H1 (cell line): ENCODE measurements at regions not wholly inside any gene's neighbourhood (a gene's known extent, or its start where the extent isn't known, plus 50 kb on each side); places are given as distances from the start of the nearest gene placed in this dataset.

Experiments
- CTCF ChIA-PET: fragments of 300-600 bp; sonication (Branson Sonifier 250); formaldehyde crosslinking; loops from one replicate; lab custom pipeline; 2021; ENCODE audit not compliant: partially characterized antibody; lab: Charles Lee
- POLR2A ChIA-PET: fragments of 300-600 bp; sonication (Branson Sonifier 250); formaldehyde crosslinking; loops from one replicate; lab custom pipeline; 2021; ENCODE audit warnings: inconsistent platforms; ENCODE audit not compliant: partially characterized antibody; lab: Charles Lee
- DNase-seq, 2 experiments: peaks; one replicate each; pipeline versions ENCODE4 v3.0.0 to v3.0.0-alpha.2; 2010 to 2022; ENCODE audit warnings: low spot score in 2 of 2, low read depth in 1 of 2, mixed read lengths in 1 of 2
- FAIRE-seq: peaks from 2 replicates; lab custom pipeline; 2011; peaks lifted over from hg19 to GRCh38; lab: Jason Lieb, UNC
- H2AFZ ChIP-seq: 2 replicates; pipeline ENCODE4 v1.8.1; 2012; ENCODE audit warnings: low read length, inconsistent platforms
- H2AK5ac ChIP-seq: 2 replicates; pipeline ENCODE4 v1.6.1; 2013; ENCODE audit warnings: low read depth, low read length
- H2BK120ac ChIP-seq: replicated peaks from 2 replicates; pipeline ENCODE3; 2013; ENCODE audit warnings: low read depth, low read length, inconsistent platforms
- H2BK12ac ChIP-seq: 2 replicates; pipeline ENCODE4 v1.6.1; 2013; ENCODE audit warnings: low read depth, low read length
- H2BK15ac ChIP-seq: 2 replicates; pipeline ENCODE4 v1.6.1; 2013; ENCODE audit warnings: low read length
- H2BK20ac ChIP-seq: 2 replicates; pipeline ENCODE4 v1.6.1; 2013; ENCODE audit warnings: low read length
- H2BK5ac ChIP-seq: 2 replicates; pipeline ENCODE4 v1.6.1; 2013; ENCODE audit warnings: low read depth, low read length
- H3K14ac ChIP-seq: 2 replicates; pipeline ENCODE4 v1.6.1; 2013; ENCODE audit warnings: inconsistent platforms; ENCODE audit not compliant: insufficient read length
- H3K18ac ChIP-seq: 2 replicates; pipeline ENCODE4 v1.6.1; 2013; ENCODE audit warnings: low read length; ENCODE audit errors: extremely low read depth
- H3K23ac ChIP-seq: 2 replicates; pipeline ENCODE4 v1.6.1; 2013; ENCODE audit warnings: inconsistent platforms; ENCODE audit not compliant: insufficient read length
- H3K23me2 ChIP-seq: 2 replicates; pipeline ENCODE4 v1.6.1; 2013; ENCODE audit warnings: low read depth, low read length
- H3K27ac ChIP-seq: 2 replicates; pipeline ENCODE4 v1.6.1; 2011; ENCODE audit warnings: low read depth, low read length, inconsistent platforms
- H3K27me3 ChIP-seq, 4 experiments: replicated peaks in 1 of 4; 1 replicate in 1 of 4; 2 replicates in 3 of 4; pipeline versions ENCODE4 v1.6.1 to v1.8.1; 2011 to 2013; ENCODE audit warnings: low read length in 3 of 4, mild to moderate bottlenecking in 3 of 4, inconsistent platforms in 2 of 4, mixed read lengths in 2 of 4, moderate library complexity in 1 of 4; ENCODE audit not compliant: control insufficient read depth in 3 of 4, insufficient read depth in 3 of 4; ENCODE audit errors: extremely low read depth in 1 of 4
- H3K36me3 ChIP-seq, 4 experiments: 2 replicates each; pipeline versions ENCODE4 v1.6.1 to v1.8.1; 2011 to 2013; ENCODE audit warnings: mild to moderate bottlenecking in 4 of 4, low read length in 3 of 4, moderate library complexity in 2 of 4, control low read depth in 1 of 4, inconsistent platforms in 1 of 4; ENCODE audit not compliant: insufficient read depth in 4 of 4, control insufficient read depth in 2 of 4
- H3K4ac ChIP-seq: replicated peaks from 2 replicates; pipeline ENCODE3; 2013; ENCODE audit warnings: low read length, low read depth, mixed read lengths, inconsistent platforms; ENCODE audit not compliant: insufficient read length
- H3K4me1 ChIP-seq, 4 experiments: replicated peaks in 1 of 4; 1 replicate in 1 of 4; 2 replicates in 3 of 4; pipeline versions ENCODE4 v1.6.1 to v1.8.1; 2011 to 2013; ENCODE audit warnings: low read length in 3 of 4, inconsistent platforms in 2 of 4, mixed read lengths in 1 of 4; ENCODE audit not compliant: insufficient read depth in 4 of 4, control insufficient read depth in 3 of 4
- H3K4me2 ChIP-seq, 2 experiments: 2 replicates each; pipeline versions ENCODE4 v1.6.1 to v1.8.1; 2011 to 2013; ENCODE audit warnings: low read depth in 2 of 2, low read length in 2 of 2, control low read depth in 1 of 2, inconsistent platforms in 1 of 2, mild to moderate bottlenecking in 1 of 2; ENCODE audit not compliant: insufficient read depth in 1 of 2
- H3K4me3 ChIP-seq, 4 experiments: fragments of 200-600, 300-600 bp in 1 of 4; sonication (generic), shearing (Covaris generic), sonication (Bioruptor Twin) in 1 of 4; 2 replicates each; pipeline versions ENCODE4 v1.5.1 to v1.8.1; 2011 to 2016; ENCODE audit warnings: low read length in 4 of 4, low read depth in 3 of 4, control low read depth in 2 of 4, inconsistent platforms in 2 of 4, mild to moderate bottlenecking in 2 of 4, mixed read lengths in 1 of 4, moderate library complexity in 1 of 4; ENCODE audit not compliant: insufficient read depth in 2 of 4; ENCODE audit errors: extremely low read depth in 1 of 4
- H3K56ac ChIP-seq: replicated peaks from 2 replicates; pipeline ENCODE3; 2013; ENCODE audit warnings: low read depth, mild to moderate bottlenecking, mixed read lengths, low read length, inconsistent platforms; ENCODE audit not compliant: insufficient read length
- H3K79me1 ChIP-seq: 2 replicates; pipeline ENCODE4 v1.6.1; 2013; ENCODE audit warnings: low read depth, low read length, control low read depth
- H3K79me2 ChIP-seq, 2 experiments: 2 replicates each; pipeline versions ENCODE4 v1.6.1 to v1.8.1; 2012 to 2013; ENCODE audit warnings: low read length in 2 of 2, mild to moderate bottlenecking in 2 of 2, inconsistent platforms in 1 of 2; ENCODE audit not compliant: insufficient read depth in 2 of 2, control insufficient read depth in 1 of 2
- H3K9ac ChIP-seq, 4 experiments: replicated peaks in 1 of 4; 1 replicate in 1 of 4; 2 replicates in 3 of 4; pipeline versions ENCODE4 v1.6.1 to v1.8.1; 2011 to 2013; ENCODE audit warnings: low read depth in 3 of 4, low read length in 3 of 4, control low read depth in 2 of 4, mild to moderate bottlenecking in 2 of 4, moderate library complexity in 2 of 4, inconsistent platforms in 1 of 4; ENCODE audit errors: extremely low read depth in 1 of 4
- H3K9me3 ChIP-seq, 2 experiments: 2 replicates each; pipeline versions ENCODE4 v1.6.1 to v1.8.1; 2012 to 2013; ENCODE audit warnings: mild to moderate bottlenecking in 2 of 2, moderate library complexity in 2 of 2, control low read depth in 1 of 2, inconsistent platforms in 1 of 2, low read depth in 1 of 2, low read length in 1 of 2, mixed read lengths in 1 of 2; ENCODE audit not compliant: insufficient read depth in 2 of 2
- H4K20me1 ChIP-seq, 2 experiments: replicated peaks in 1 of 2; 2 replicates each; pipeline versions ENCODE3 to v1.8.1; 2011 to 2013; ENCODE audit warnings: inconsistent platforms in 2 of 2, low read length in 2 of 2, mild to moderate bottlenecking in 1 of 2; ENCODE audit not compliant: insufficient read depth in 2 of 2, control insufficient read depth in 1 of 2
- H4K5ac ChIP-seq: 2 replicates; pipeline ENCODE4 v1.6.1; 2013; ENCODE audit warnings: low read length, low read depth, mixed read lengths, inconsistent platforms; ENCODE audit not compliant: insufficient read length
- H4K8ac ChIP-seq: 2 replicates; pipeline ENCODE4 v1.8.0; 2013; ENCODE audit warnings: mild to moderate bottlenecking, moderate library complexity, low read length, inconsistent platforms; ENCODE audit not compliant: insufficient read depth; ENCODE audit errors: extremely low read depth
- H4K91ac ChIP-seq: replicated peaks from 2 replicates; pipeline ENCODE3; 2013; ENCODE audit warnings: low read length, mixed read lengths, inconsistent platforms; ENCODE audit not compliant: insufficient read length
- HDAC2 ChIP-seq, 2 experiments: fragments of 300-600 bp in 1 of 2; sonication (generic) in 1 of 2; IDR thresholded peaks; 2 replicates each; pipeline ENCODE4 v1.6.1; 2011 to 2012; ENCODE audit warnings: low read depth in 2 of 2, low read length in 2 of 2, mild to moderate bottlenecking in 2 of 2, moderate library complexity in 2 of 2, borderline replicate concordance in 1 of 2, inconsistent platforms in 1 of 2
- JUND ChIP-seq: IDR thresholded peaks from 2 replicates; pipeline ENCODE4 v1.6.1; 2011; ENCODE audit warnings: mild to moderate bottlenecking, improper control_type of control experiment, low read length
- KDM1A ChIP-seq: fragments of 200-600, 300-600 bp; sonication (generic); IDR thresholded peaks from 2 replicates; pipeline ENCODE4 v1.7.1; 2016; ENCODE audit warnings: mild to moderate bottlenecking, low read length, borderline replicate concordance
- NRF1 ChIP-seq: IDR thresholded peaks from 2 replicates; pipeline ENCODE4 v1.6.1; 2011; ENCODE audit warnings: mild to moderate bottlenecking, low read depth, low read length, improper control_type of control experiment
- POLR2A ChIP-seq, 2 experiments: IDR thresholded peaks; 1 replicate in 1 of 2; 2 replicates in 1 of 2; pipeline ENCODE4 v1.6.1; 2011; ENCODE audit warnings: low read depth in 2 of 2, low read length in 2 of 2, mild to moderate bottlenecking in 2 of 2; ENCODE audit errors: control extremely low read depth in 1 of 2
- RNF2 ChIP-seq: fragments of 200-900, 300-1000 bp; sonication (generic); IDR thresholded peaks from 2 replicates; pipeline ENCODE4 v1.7.1; 2016; ENCODE audit warnings: borderline replicate concordance, low read depth, mild to moderate bottlenecking, antibody characterized with exemption, low read length; ENCODE audit not compliant: poor library complexity, severe bottlenecking; ENCODE audit errors: missing control alignments
- SAP30 ChIP-seq: fragments of 300-600 bp; sonication (generic); IDR thresholded peaks from 2 replicates; pipeline ENCODE4 v1.7.1; 2012; ENCODE audit warnings: low read length, moderate library complexity, mild to moderate bottlenecking, inconsistent platforms; ENCODE audit not compliant: insufficient read depth, insufficient replicate concordance
- SUZ12 ChIP-seq: fragments of 200-600 bp; sonication (generic); IDR thresholded peaks from 2 replicates; pipeline ENCODE4 v1.6.1; 2012; ENCODE audit warnings: mild to moderate bottlenecking, inconsistent platforms, low read length, moderate library complexity, mixed read lengths
- TAF1 ChIP-seq: IDR thresholded peaks from 2 replicates; pipeline ENCODE4 v1.6.1; 2011; ENCODE audit warnings: mild to moderate bottlenecking, low read depth, low read length
- TAF7 ChIP-seq: optimal IDR thresholded peaks from 2 replicates; pipeline ENCODE3; 2011; ENCODE audit warnings: low read depth, mild to moderate bottlenecking, inconsistent platforms, low read length, moderate library complexity, borderline replicate concordance
- USF2 ChIP-seq: IDR thresholded peaks from 2 replicates; pipeline ENCODE4 v1.6.1; 2011; ENCODE audit warnings: low read length, improper control_type of control experiment
- YY1 ChIP-seq: IDR thresholded peaks from 2 replicates; pipeline ENCODE4 v1.6.1; 2011; ENCODE audit warnings: low read depth, mild to moderate bottlenecking, low read length
- WGBS, 2 experiments: shearing (Covaris generic) in 1 of 2; methylation state at CpG; one replicate each; pipeline versions ENCODE4 v1.1.6 to v1.1.7; 2013 to 2015; ENCODE audit warnings: low lambda C conversion rate in 2 of 2, mixed read lengths in 2 of 2, inconsistent platforms in 1 of 2, low coverage in 1 of 2, missing lambda C conversion rate in 1 of 2; ENCODE audit not compliant: insufficient replicate concordance in 2 of 2, insufficient coverage in 1 of 2, insufficient read length in 1 of 2; ENCODE audit errors: extremely low coverage in 1 of 2, missing lambda C conversion rate in 1 of 2; 5-methylcytosine and 5-hydroxymethylcytosine counted together

GRCh38 chr21:35582731-35583130 lies 477.6 kb downstream of the SETD4 start:
- Histone ChIP-seq H2BK12ac (no peak overlapping the region), H4K8ac (no peak overlapping the region), H3K36me3 (no peaks in the 10 kb centered on the region), H4K5ac (no peak overlapping the region), H2AK5ac (no peak overlapping the region), H3K4ac (no peak overlapping the region), H3K27me3 (no peaks in the 10 kb centered on the region), H3K4me3 (no peak overlapping the region), H2AFZ (no peak overlapping the region), H3K14ac (no peak overlapping the region), H2BK20ac (no peak overlapping the region), H4K91ac (no peak overlapping the region), H3K23ac (no peak overlapping the region), H3K18ac (no peak overlapping the region), H3K4me2 (no peak overlapping the region), H3K79me2 (no peaks in the 10 kb centered on the region), H2BK120ac (no peak overlapping the region), H2BK15ac (no peak overlapping the region), H3K4me1 (peaks cover 0 to 5% (median 1%) of the 10 kb centered on the region in 4 experiments; a peak in 4 of 7 replicates), H3K79me1 (no peaks in the 10 kb centered on the region), H3K27ac (no peak overlapping the region), H3K9ac (no peak overlapping the region), H3K23me2 (no peaks in the 10 kb centered on the region), H4K20me1 (no peaks in the 10 kb centered on the region), H2BK5ac (no peak overlapping the region), H3K9me3 (no peaks in the 10 kb centered on the region), H3K56ac (no peak overlapping the region)
- 86% methylated on average over 1 of the region's 1 CpG; no CpG with 5 or more reads in 1 of the 2 experiments for WGBS, 2 experiments
- FAIRE-seq = no peak
- CTCF ChIA-PET = interaction anchor here (0.8 kb wide), 1 partner anchor 13 kb away, joined by 3 read pairs; no protein-coding TSS in a partner anchor
- TF ChIP-seq KDM1A = no peak
- no peak for TF ChIP-seq TAF1
- TF ChIP-seq YY1 = no peak
- TF ChIP-seq SAP30 = no peak
- TF ChIP-seq USF2 = no peak
- no peak for TF ChIP-seq NRF1
- TF ChIP-seq JUND = no peak
- no peak for TF ChIP-seq TAF7
- no peak for TF ChIP-seq POLR2A (IDR thresholded peaks at IDR 0.05; ENCODE audit: control extremely low read depth in 1 of 2, low read depth in 2 of 2, low read length in 2 of 2)
- no peak for TF ChIP-seq RNF2
- TF ChIP-seq HDAC2 (IDR thresholded peaks at IDR 0.05; ENCODE audit: borderline replicate concordance in 1 of 2, low read depth in 2 of 2, low read length in 2 of 2) = no peak
- TF ChIP-seq SUZ12 = no peak
- POLR2A ChIA-PET = no interaction called here
- DNase-seq = no peak
